Activated CD8-positive, alpha-beta memory T cell treated with anti-CD3 and anti-CD28 coated beads for 48 hours (primary cell): ENCODE measurements at regions not wholly inside any gene's neighbourhood (a gene's known extent, or its start where the extent isn't known, plus 50 kb on each side); places are given as distances from the start of the nearest gene placed in this dataset.
"Not testable (repeated sequence)": the region's sequence is repeated elsewhere in the genome, so short reads cannot be mapped to it uniquely, and the experiment has no call there.

ENCODE experiments used
- DNase-seq, 3 experiments: peaks; one replicate each; pipeline ENCODE4 v3.0.0-alpha.2; 2020; ENCODE audit warnings: low read depth in 2 of 3, low spot score in 2 of 3

- DNase-seq: no peak
Measured at GRCh38 chr9:29066141-29066640, 1492.9 kb upstream of the C9orf72 start.

- no peak for DNase-seq
Measured at GRCh38 chr9:29068461-29068860, 1495.2 kb upstream of the C9orf72 start.

GRCh38 chr9:29069376-29069775 lies 1496.1 kb upstream of the C9orf72 start:
- no peak for DNase-seq

GRCh38 chr9:29078063-29078666 lies 1504.9 kb upstream of the C9orf72 start:
- no peak for DNase-seq

- DNase-seq: no peak
Measured at GRCh38 chr9:29100762-29101161, 1527.5 kb upstream of the C9orf72 start.

- DNase-seq: not testable (repeated sequence)
Measured at GRCh38 chr9:29104166-29104565, 1530.9 kb upstream of the C9orf72 start.

GRCh38 chr9:29118555-29118954 lies 1545.3 kb upstream of the C9orf72 start:
- no peak for DNase-seq

- no peak for DNase-seq
Measured at GRCh38 chr9:29126783-29127182, 1553.5 kb upstream of the C9orf72 start.

- DNase-seq: no peak
Measured at GRCh38 chr9:29129763-29130162, 1556.5 kb upstream of the C9orf72 start.

- DNase-seq: no peak
Measured at GRCh38 chr9:29144476-29144875, 1571.2 kb upstream of the C9orf72 start.

- no peak for DNase-seq
Measured at GRCh38 chr9:29150606-29151005, 1577.3 kb upstream of the C9orf72 start.

GRCh38 chr9:29160763-29161353 lies 1587.6 kb upstream of the C9orf72 start:
- no peak for DNase-seq

GRCh38 chr9:29174136-29174535 lies 1600.9 kb upstream of the C9orf72 start:
- DNase-seq: no peak

- DNase-seq: no peak
Measured at GRCh38 chr9:29176231-29176630, 1603.0 kb upstream of the C9orf72 start.

GRCh38 chr9:29176786-29177185 lies 1603.5 kb upstream of the C9orf72 start:
- no peak for DNase-seq

- no peak for DNase-seq
Measured at GRCh38 chr9:29183971-29184370, 1610.7 kb upstream of the C9orf72 start.

GRCh38 chr9:29188771-29189170 lies 1615.5 kb upstream of the C9orf72 start:
- DNase-seq: not testable (repeated sequence)

- not testable (repeated sequence) for DNase-seq
Measured at GRCh38 chr9:29189221-29189620, 1615.9 kb upstream of the C9orf72 start.

- no peak for DNase-seq
Measured at GRCh38 chr9:29198861-29199260, 1625.6 kb upstream of the C9orf72 start.

GRCh38 chr9:29199975-29200374 lies 1626.7 kb upstream of the C9orf72 start:
- no peak for DNase-seq

- no peak for DNase-seq
Measured at GRCh38 chr9:29200650-29201049, 1627.4 kb upstream of the C9orf72 start.

- DNase-seq: no peak
Measured at GRCh38 chr9:29203244-29203930, 1630.1 kb upstream of the C9orf72 start.
